ENCODE measurements at regions not wholly inside any gene's neighbourhood (a gene's known extent, or its start where the extent isn't known, plus 50 kb on each side); places are given as distances from the start of the nearest gene placed in this dataset.

DNA sequence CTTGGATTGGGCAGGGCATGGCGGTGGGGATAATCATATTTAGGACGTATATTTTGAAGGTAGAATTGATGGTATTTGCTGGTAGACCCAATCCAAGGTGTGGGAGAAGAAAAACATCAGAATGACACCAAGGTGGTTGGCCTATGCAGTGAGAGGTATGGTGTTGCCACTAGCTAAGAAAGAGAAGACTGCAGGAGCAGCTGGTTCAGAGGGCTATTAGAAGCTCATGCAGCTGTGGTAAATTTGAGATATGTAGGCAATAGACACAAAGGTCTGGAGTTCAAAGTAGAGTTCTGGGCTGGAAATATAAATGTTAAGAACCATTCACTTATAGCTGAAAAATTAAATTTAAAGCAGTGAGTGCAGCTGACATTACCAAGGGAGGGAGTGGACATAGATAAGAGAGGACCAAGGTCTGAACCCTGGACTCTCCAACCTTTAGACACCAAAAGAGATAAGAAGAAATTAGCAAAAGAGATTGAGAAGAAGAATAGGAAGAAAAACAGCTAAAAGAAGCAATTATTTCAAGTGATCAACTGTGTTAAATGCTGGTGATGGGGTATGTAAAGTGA, 74.7 kb upstream of the FAM169A start:
- H3K79me2 ChIP-seq: no peaks in the 10 kb centered on the region
- H3K27ac ChIP-seq: peak overlapping the region; percentile 36
- DNase-seq (ENCODE audit: low spot score): no peak
- TF ChIP-seq, protein P1, sequence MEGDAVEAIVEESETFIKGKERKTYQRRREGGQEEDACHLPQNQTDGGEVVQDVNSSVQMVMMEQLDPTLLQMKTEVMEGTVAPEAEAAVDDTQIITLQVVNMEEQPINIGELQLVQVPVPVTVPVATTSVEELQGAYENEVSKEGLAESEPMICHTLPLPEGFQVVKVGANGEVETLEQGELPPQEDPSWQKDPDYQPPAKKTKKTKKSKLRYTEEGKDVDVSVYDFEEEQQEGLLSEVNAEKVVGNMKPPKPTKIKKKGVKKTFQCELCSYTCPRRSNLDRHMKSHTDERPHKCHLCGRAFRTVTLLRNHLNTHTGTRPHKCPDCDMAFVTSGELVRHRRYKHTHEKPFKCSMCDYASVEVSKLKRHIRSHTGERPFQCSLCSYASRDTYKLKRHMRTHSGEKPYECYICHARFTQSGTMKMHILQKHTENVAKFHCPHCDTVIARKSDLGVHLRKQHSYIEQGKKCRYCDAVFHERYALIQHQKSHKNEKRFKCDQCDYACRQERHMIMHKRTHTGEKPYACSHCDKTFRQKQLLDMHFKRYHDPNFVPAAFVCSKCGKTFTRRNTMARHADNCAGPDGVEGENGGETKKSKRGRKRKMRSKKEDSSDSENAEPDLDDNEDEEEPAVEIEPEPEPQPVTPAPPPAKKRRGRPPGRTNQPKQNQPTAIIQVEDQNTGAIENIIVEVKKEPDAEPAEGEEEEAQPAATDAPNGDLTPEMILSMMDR (IDR thresholded peaks at IDR 0.05; ENCODE audit: poor library complexity): no peak
- TF ChIP-seq EZH2phosphoT487 (IDR thresholded peaks at IDR 0.05; ENCODE audit: low read depth, severe bottlenecking, unreplicated experiment): no peak
- TF ChIP-seq EZH2 (IDR thresholded peaks at IDR 0.05; ENCODE audit: borderline replicate concordance): no peak
- H3K36me3 ChIP-seq (replicated peaks; ENCODE audit: insufficient read depth, low read depth): no peaks in the 10 kb centered on the region
- 90% methylated on average over 2 of the region's 2 CpGs for WGBS (ENCODE audit: low lambda C conversion rate, missing lambda C conversion rate)
- H3K4me2 ChIP-seq: peak overlapping the region; percentile 42
- no peak overlapping the region for H2AFZ ChIP-seq
- H3K9me3 ChIP-seq (ENCODE audit: low read depth): no peaks in the 10 kb centered on the region
- H3K4me3 ChIP-seq: no peak overlapping the region
- H4K20me1 ChIP-seq (ENCODE audit: insufficient read depth, poor library complexity, severe bottlenecking): no peaks in the 10 kb centered on the region
- no peaks in the 10 kb centered on the region for H3K9me2 ChIP-seq (replicated peaks; ENCODE audit: insufficient read depth)
- peaks cover 4% of the 10 kb centered on the region for H3K4me1 ChIP-seq (ENCODE audit: insufficient read depth)
- H3K27me3 ChIP-seq: no peaks in the 10 kb centered on the region

DNA sequence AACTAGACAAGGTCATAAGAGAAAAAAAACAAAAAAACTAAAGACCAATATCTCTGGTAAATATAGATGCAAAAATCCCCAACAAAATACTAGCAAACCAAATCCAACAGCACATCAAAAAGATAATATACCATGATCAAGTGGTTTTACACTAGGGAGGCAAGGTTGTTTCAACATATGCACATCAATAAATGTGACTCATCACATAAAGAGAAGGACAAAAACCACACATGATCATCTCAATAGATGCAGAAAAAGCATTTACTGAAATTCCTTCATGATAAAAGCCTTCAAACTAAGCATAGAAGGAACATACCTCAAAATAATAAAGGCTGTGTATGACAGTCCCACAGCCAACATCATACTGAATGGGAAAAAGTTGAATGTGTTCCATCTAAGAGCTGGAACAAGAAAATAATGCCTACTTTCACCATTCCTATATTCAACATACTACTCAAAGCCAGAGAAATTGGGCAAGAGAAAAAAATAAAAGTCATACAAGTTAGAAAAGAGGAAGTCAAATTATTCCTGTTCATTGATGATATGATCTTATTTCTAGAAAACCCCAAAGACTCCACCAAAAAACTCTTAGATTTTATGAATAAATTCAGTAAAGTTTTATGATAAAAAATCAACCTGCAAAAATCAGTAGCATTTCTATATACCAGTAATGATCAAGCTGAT, 72.2 kb upstream of the FAM169A start:
- Histone ChIP-seq H3K4me2 (no peak overlapping the region), H3K79me2 (no peaks in the 10 kb centered on the region), H3K4me3 (no peak overlapping the region), H3K36me3 (replicated peaks; ENCODE audit: insufficient read depth, low read depth) (no peaks in the 10 kb centered on the region), H4K20me1 (ENCODE audit: insufficient read depth, poor library complexity, severe bottlenecking) (no peaks in the 10 kb centered on the region), H3K4me1 (ENCODE audit: insufficient read depth) (peaks cover 4% of the 10 kb centered on the region), H3K9me2 (replicated peaks; ENCODE audit: insufficient read depth) (no peaks in the 10 kb centered on the region), H2AFZ (no peak overlapping the region), H3K9me3 (ENCODE audit: low read depth) (no peaks in the 10 kb centered on the region), H3K27me3 (no peaks in the 10 kb centered on the region), H3K27ac (no peak overlapping the region)
- no peak for DNase-seq (ENCODE audit: low spot score)
- TF ChIP-seq, protein P1 (IDR thresholded peaks at IDR 0.05; ENCODE audit: poor library complexity): no peak
- TF ChIP-seq EZH2 (IDR thresholded peaks at IDR 0.05; ENCODE audit: borderline replicate concordance) (no peak), EZH2phosphoT487 (IDR thresholded peaks at IDR 0.05; ENCODE audit: low read depth, severe bottlenecking, unreplicated experiment) (no peak)

DNA sequence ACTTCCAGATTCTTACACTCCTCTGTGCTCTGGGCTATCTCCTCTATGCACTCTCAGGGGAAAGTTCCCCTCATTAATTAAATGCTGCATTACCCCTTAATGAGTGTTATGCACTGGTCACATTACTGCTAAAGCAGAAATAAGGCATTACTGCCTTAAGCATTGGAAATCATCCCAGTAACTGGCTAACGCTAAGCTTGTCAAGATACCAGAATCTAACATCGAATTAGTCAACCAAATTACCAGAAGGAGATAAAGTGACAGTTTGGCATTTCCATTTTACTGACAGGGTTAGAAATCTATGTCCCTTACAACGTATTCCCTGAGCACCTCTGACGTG, 69.5 kb upstream of the FAM169A start:
- H3K4me1 ChIP-seq (ENCODE audit: insufficient read depth): no peaks in the 10 kb centered on the region
- DNase-seq (ENCODE audit: low spot score): no peak
- no peaks in the 10 kb centered on the region for H3K9me3 ChIP-seq (ENCODE audit: low read depth)
- no peaks in the 10 kb centered on the region for H3K27me3 ChIP-seq
- H3K9me2 ChIP-seq (replicated peaks; ENCODE audit: insufficient read depth): no peaks in the 10 kb centered on the region
- H3K4me2 ChIP-seq: no peak overlapping the region
- 78% methylated on average over 4 of the region's 4 CpGs for whole genome bisulfite sequencing (ENCODE audit: low lambda C conversion rate, missing lambda C conversion rate)
- no peak overlapping the region for H2AFZ ChIP-seq
- H3K36me3 ChIP-seq (replicated peaks; ENCODE audit: insufficient read depth, low read depth): no peaks in the 10 kb centered on the region
- TF ChIP-seq, protein P1 (IDR thresholded peaks at IDR 0.05; ENCODE audit: poor library complexity): no peak
- TF ChIP-seq EZH2 (IDR thresholded peaks at IDR 0.05; ENCODE audit: borderline replicate concordance): no peak
- TF ChIP-seq EZH2phosphoT487 (IDR thresholded peaks at IDR 0.05; ENCODE audit: low read depth, severe bottlenecking, unreplicated experiment): no peak
- H4K20me1 ChIP-seq (ENCODE audit: insufficient read depth, poor library complexity, severe bottlenecking): no peaks in the 10 kb centered on the region
- H3K4me3 ChIP-seq: no peak overlapping the region
- H3K27ac ChIP-seq: no peak overlapping the region
- no peaks in the 10 kb centered on the region for H3K79me2 ChIP-seq
